Erythroblast (primary cell): ENCODE measurements at regions not wholly inside any gene's neighbourhood (a gene's known extent, or its start where the extent isn't known, plus 50 kb on each side); places are given as distances from the start of the nearest gene placed in this dataset.

ENCODE experiments used
- GATA1 ChIP-seq: IDR thresholded peaks from 2 replicates; pipeline ENCODE4 v1.6.1; 2011; ENCODE audit warnings: low read depth, mild to moderate bottlenecking, control low read depth, low read length, moderate library complexity
- POLR2A ChIP-seq: IDR thresholded peaks from 2 replicates; pipeline ENCODE4 v1.6.1; 2011; ENCODE audit warnings: mild to moderate bottlenecking, low read length

GRCh38 chr7:13169356-13169755 lies 481.9 kb downstream of the ARL4A start:
- TF ChIP-seq POLR2A: no peak
- TF ChIP-seq GATA1: no peak
